ENCODE measurements at regions not wholly inside any gene's neighbourhood (a gene's known extent, or its start where the extent isn't known, plus 50 kb on each side); places are given as distances from the start of the nearest gene placed in this dataset.

DNA sequence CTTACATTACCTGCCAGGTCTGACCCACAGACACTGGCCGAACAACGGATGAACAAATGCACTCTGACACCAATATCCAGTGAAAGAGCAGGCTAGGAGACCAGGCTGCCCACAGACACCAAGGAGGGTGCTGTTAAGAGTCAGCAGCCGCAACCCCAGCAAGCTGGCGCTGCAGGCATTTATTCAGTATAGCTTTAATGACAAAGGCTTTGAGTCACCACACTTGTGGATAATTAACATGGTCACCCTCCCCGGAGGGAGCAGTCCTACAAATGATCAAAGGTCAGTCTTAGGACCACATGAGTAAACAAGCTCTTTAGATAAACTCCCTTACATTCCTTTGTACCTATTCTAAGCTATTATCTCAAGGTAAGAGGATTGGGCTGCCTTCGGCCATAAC is 368.5 kb upstream of the GRID2 start:
- WGBS (ENCODE audit: low lambda C conversion rate) = 65% methylated on average over 6 of the region's 6 CpGs
- no peaks in the 10 kb centered on the region for H3K9me3 ChIP-seq

DNA sequence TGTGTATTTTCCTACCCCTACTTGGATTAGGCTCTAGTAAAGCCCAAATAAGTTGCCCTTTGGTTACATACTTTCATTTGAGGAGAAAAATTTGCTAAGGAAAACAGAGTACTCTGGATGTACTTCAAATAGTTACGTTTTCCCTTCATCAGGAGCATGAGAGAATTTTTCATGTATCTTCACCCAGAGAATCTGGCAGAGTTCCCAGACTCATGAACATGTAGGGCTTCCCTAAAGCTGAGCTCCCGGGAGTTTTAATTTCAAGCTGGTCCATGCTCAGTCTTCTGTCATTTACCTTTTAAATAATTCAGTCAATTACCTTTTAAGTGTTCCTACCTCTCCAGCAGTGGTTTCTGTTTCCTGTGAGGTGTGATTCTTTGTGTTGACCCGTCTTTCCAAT is 367.5 kb upstream of the GRID2 start:
- Histone ChIP-seq H3K36me3 (replicated peaks in 1 of 2; ENCODE audit: control insufficient read depth in 1 of 2, insufficient read depth in 2 of 2, low read length in 1 of 2) (no peaks in the 10 kb centered on the region), H3K4me3 (ENCODE audit: low read depth in 2 of 2, low read length in 1 of 2) (no peak overlapping the region), H3K9me2 (no peaks in the 10 kb centered on the region), H3K79me2 (ENCODE audit: insufficient read depth) (no peaks in the 10 kb centered on the region), H3K4me1 (ENCODE audit: control insufficient read depth in 1 of 2, insufficient read depth in 2 of 2, low read depth in 1 of 2, low read length in 1 of 2) (no peaks in the 10 kb centered on the region), H4K20me1 (ENCODE audit: insufficient read depth) (no peaks in the 10 kb centered on the region), H3K9ac (no peak overlapping the region), H2AFZ (ENCODE audit: low read depth) (no peak overlapping the region), H3K4me2 (no peak overlapping the region), H3K27me3 (ENCODE audit: insufficient read depth) (no peaks in the 10 kb centered on the region), H3K9me3 (no peaks in the 10 kb centered on the region), H3K27ac (ENCODE audit: low read depth in 2 of 2, low read length in 1 of 2) (no peak overlapping the region), H3F3A (replicated peaks; ENCODE audit: insufficient read depth) (no peaks in the 10 kb centered on the region)
- ChIA-PET CTCF (no interaction called here), POLR2A (no interaction called here)
- WGBS (ENCODE audit: low lambda C conversion rate) = 35% methylated on average over 3 of the region's 3 CpGs
- DNase-seq = no peak
- TF ChIP-seq FOSL2 (IDR thresholded peaks at IDR 0.05; ENCODE audit: borderline replicate concordance, low read depth) = no peak
- TF ChIP-seq, protein P1, sequence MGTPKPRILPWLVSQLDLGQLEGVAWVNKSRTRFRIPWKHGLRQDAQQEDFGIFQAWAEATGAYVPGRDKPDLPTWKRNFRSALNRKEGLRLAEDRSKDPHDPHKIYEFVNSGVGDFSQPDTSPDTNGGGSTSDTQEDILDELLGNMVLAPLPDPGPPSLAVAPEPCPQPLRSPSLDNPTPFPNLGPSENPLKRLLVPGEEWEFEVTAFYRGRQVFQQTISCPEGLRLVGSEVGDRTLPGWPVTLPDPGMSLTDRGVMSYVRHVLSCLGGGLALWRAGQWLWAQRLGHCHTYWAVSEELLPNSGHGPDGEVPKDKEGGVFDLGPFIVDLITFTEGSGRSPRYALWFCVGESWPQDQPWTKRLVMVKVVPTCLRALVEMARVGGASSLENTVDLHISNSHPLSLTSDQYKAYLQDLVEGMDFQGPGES (IDR thresholded peaks at IDR 0.05; ENCODE audit: low read depth, low read length) = no peak
- TF ChIP-seq, protein P2, sequence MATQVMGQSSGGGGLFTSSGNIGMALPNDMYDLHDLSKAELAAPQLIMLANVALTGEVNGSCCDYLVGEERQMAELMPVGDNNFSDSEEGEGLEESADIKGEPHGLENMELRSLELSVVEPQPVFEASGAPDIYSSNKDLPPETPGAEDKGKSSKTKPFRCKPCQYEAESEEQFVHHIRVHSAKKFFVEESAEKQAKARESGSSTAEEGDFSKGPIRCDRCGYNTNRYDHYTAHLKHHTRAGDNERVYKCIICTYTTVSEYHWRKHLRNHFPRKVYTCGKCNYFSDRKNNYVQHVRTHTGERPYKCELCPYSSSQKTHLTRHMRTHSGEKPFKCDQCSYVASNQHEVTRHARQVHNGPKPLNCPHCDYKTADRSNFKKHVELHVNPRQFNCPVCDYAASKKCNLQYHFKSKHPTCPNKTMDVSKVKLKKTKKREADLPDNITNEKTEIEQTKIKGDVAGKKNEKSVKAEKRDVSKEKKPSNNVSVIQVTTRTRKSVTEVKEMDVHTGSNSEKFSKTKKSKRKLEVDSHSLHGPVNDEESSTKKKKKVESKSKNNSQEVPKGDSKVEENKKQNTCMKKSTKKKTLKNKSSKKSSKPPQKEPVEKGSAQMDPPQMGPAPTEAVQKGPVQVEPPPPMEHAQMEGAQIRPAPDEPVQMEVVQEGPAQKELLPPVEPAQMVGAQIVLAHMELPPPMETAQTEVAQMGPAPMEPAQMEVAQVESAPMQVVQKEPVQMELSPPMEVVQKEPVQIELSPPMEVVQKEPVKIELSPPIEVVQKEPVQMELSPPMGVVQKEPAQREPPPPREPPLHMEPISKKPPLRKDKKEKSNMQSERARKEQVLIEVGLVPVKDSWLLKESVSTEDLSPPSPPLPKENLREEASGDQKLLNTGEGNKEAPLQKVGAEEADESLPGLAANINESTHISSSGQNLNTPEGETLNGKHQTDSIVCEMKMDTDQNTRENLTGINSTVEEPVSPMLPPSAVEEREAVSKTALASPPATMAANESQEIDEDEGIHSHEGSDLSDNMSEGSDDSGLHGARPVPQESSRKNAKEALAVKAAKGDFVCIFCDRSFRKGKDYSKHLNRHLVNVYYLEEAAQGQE (IDR thresholded peaks at IDR 0.05; ENCODE audit: low read depth, low read length) = no peak

More for the DNA sequence above, 368.5 kb upstream of the GRID2 start:
- Histone ChIP-seq H4K20me1 (ENCODE audit: insufficient read depth) (no peaks in the 10 kb centered on the region), H3F3A (replicated peaks; ENCODE audit: insufficient read depth) (no peaks in the 10 kb centered on the region), H2AFZ (ENCODE audit: low read depth) (no peak overlapping the region), H3K36me3 (replicated peaks in 1 of 2; ENCODE audit: control insufficient read depth in 1 of 2, insufficient read depth in 2 of 2, low read length in 1 of 2) (no peaks in the 10 kb centered on the region), H3K4me2 (no peak overlapping the region), H3K27me3 (ENCODE audit: insufficient read depth) (no peaks in the 10 kb centered on the region), H3K4me3 (ENCODE audit: low read depth in 2 of 2, low read length in 1 of 2) (no peak overlapping the region), H3K9ac (no peak overlapping the region), H3K79me2 (ENCODE audit: insufficient read depth) (no peaks in the 10 kb centered on the region), H3K9me2 (no peaks in the 10 kb centered on the region), H3K4me1 (ENCODE audit: control insufficient read depth in 1 of 2, insufficient read depth in 2 of 2, low read depth in 1 of 2, low read length in 1 of 2) (no peaks in the 10 kb centered on the region), H3K27ac (ENCODE audit: low read depth in 2 of 2, low read length in 1 of 2) (no peak overlapping the region)
- CTCF ChIA-PET = no interaction called here
- no peak for DNase-seq
- POLR2A ChIA-PET = no interaction called here
- TF ChIP-seq GATA2 (CRISPR knock-in tag; IDR thresholded peaks at IDR 0.05) (no peak), MEF2A (IDR thresholded peaks at IDR 0.05; ENCODE audit: borderline replicate concordance, low read depth) (no peak), POLR2AphosphoS5 (IDR thresholded peaks at IDR 0.05; ENCODE audit: low read depth, low read length) (no peak), TEAD4 (IDR thresholded peaks at IDR 0.05; ENCODE audit: borderline replicate concordance, insufficient read depth) (no peak)
- TF ChIP-seq, protein P1 (IDR thresholded peaks at IDR 0.05; ENCODE audit: low read depth, low read length) = no peak

All from SK-N-SH (cell line).